DMS114 treated with DMSO at 0.1 percent for 48 hours (cell line): ENCODE measurements at regions not wholly inside any gene's neighbourhood (a gene's known extent, or its start where the extent isn't known, plus 50 kb on each side); places are given as distances from the start of the nearest gene placed in this dataset.
"Not testable (repeated sequence)": the region's sequence is repeated elsewhere in the genome, so short reads cannot be mapped to it uniquely, and the experiment has no call there.

ENCODE experiments used
- DNase-seq: peaks from one replicate; lab custom pipeline; 2025; ENCODE audit not compliant: unreplicated experiment; lab: John Stamatoyannopoulos, UW

GRCh38 chr5:165015547-165015946 is 1510.1 kb downstream of the MAT2B start:
- DNase-seq = no peak

DNA sequence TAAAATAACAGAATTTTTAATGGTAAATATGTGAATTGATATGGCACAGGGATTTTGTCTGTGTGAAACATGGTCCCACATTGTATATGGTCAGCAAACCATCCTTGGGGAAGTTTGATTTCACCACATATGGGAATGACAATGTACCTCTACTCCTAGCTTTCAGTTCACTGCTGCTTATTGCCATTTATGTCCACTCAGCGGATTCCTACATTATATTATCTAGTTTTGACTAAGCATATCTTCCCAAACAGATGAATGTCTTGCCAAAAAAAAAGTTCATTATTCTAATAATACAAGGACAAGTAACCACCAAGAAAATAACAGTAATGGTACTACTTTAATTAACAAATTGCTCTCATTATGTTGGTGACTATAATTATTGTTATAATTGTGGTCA is 1521.6 kb downstream of the MAT2B start:
- no peak for DNase-seq

GRCh38 chr5:165028356-165028755 is 1522.9 kb downstream of the MAT2B start:
- no peak for DNase-seq

DNA sequence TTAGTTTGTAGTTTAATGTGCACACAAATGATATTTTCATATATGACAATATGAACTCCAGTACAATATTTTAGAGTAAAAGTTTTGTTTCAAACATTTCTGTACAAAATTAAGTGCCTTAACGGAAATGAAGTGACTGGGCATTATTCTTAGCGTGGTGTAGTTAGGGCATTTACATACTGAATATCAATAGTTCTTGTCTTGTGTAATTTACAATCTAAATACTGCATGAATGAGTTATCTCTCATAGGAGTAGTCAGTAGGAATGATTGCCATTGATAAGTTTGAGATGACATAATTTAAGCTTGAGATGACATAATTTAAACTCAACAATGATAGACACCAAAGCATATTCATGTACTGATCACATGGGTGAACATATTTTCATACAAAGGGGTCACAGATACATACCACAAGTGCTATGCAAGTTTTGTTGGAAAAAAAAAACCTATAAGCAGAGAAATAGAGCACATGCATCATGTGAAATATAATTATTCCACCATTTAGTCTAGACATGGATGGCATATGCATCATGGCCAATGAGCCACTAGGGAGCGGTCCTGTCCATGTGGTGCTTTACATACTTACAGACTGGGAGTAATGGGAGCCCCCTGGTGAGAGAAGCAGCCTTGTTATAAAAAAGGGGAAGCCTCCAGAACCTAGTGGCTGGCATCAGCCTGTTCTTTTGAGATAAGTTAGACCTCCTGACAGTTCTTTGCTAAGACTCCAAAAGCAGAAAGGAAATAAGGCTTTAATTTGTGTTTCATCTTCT is 1523.9 kb downstream of the MAT2B start:
- DNase-seq = no peak

DNA sequence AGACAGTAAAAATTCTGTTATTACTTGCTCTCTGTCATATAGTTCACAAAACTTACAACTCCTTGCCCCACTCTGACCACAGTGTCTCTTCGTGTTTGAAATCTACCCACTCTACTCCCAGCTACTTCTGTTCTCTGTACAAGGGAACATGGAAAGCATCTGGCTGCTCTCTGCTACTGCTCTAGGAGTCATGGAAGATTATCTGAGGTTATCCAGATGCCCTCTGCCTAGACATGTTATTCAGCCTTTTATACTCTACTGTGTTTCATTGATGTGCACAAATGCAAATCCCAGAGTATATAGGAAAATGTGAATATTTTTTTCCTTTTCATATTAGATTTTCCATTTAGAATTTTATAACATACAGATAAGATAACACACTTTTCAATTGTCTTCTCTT is 1525.6 kb downstream of the MAT2B start:
- no peak for DNase-seq

- no peak for DNase-seq
These were observed 1526.0 kb downstream of the MAT2B start for GRCh38 chr5:165031371-165031770.

GRCh38 chr5:165035520-165035919 is 1530.1 kb downstream of the MAT2B start:
- DNase-seq = no peak

- DNase-seq = no peak
These were observed 1534.3 kb downstream of the MAT2B start for GRCh38 chr5:165039748-165040147.

GRCh38 chr5:165045941-165046340 is 1540.5 kb downstream of the MAT2B start:
- DNase-seq = not testable (repeated sequence)

DNA sequence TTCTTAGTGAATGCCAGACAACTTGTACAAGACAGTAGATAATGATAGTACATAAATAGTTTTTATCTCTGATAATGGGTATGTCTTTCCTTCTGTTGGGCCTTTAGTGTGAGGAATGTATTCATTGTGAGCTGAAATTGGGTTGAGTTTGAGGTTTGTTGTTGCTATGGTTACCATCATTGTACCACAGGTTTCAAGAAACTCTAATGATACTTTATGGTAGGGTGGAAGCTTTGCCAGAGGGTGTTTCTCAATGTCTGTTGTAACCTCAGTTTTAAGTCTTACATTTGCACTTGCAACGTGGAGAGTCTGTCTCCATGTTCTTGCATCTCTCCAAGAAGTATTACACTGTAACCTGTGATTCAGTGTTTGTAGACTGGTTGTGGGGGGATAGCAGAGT is 1550.1 kb downstream of the MAT2B start:
- DNase-seq = no peak

DNA sequence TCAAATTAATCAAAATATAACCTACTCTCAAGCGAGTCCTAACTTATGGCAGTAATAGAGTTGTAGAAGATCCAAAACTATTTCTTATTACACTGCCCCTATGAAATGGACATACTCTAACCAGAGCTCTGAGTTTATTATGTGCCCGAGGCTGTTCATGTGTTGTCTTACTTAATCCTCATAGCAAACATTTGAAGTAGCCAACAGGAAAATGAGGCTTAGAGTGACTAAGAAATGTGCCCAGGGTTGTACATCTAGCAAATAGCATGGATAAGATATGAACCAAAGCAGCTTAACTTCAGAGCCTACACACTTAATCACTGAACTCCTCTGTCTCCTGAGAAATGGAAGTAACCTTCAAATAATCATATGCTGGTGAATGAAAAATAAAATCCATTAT is 1551.7 kb downstream of the MAT2B start:
- DNase-seq = no peak

- DNase-seq = no peak
These were observed 1561.4 kb downstream of the MAT2B start for GRCh38 chr5:165066751-165067385.

DNA sequence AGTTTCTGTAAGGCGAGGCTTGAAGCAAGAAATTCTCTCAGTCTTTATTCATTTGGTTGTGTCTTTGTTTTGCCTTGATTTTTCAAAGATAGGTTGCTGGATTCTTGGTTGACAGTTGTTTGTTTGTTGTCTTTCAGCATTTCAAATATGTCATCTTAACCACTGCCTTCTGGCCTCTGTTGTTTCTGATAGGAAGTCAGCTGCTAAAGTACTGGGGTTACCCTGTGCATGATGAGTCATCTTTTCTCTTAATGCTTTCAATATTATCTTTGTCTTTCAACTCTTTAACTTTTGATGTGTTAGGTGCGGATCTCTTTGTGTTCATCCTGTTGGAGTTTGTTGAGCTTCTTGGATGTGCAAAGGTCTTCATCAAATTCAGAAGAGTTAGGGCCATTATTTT is 1571.3 kb downstream of the MAT2B start:
- no peak for DNase-seq

GRCh38 chr5:165079389-165079788 is 1574.0 kb downstream of the MAT2B start:
- no peak for DNase-seq

GRCh38 chr5:165083394-165083793 is 1578.0 kb downstream of the MAT2B start:
- no peak for DNase-seq

GRCh38 chr5:165086465-165086864 is 1581.0 kb downstream of the MAT2B start:
- no peak for DNase-seq

GRCh38 chr5:165094782-165095181 is 1589.4 kb downstream of the MAT2B start:
- DNase-seq = no peak

GRCh38 chr5:165101709-165102108 is 1596.3 kb downstream of the MAT2B start:
- DNase-seq = no peak

GRCh38 chr5:165104611-165105010 is 1599.2 kb downstream of the MAT2B start:
- no peak for DNase-seq

DNA sequence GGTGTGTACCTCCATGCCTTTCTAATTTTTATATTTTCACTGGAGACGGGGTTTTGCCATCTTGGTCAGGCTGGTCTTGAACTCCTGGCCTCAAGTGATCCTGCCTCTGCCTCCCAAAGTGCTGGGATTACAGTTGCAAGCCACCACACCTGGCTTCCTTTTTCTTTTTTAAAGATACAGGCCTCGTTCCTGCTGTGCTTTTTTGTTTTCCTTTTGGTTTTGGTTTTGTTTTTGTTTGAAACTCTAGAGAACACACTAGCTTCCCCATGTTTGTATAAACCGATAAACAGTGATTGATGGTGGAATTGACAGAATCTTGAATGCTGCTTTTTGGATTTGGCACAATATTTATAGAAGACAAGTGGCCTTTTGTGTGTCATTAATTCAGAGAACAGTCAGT is 1603.4 kb downstream of the MAT2B start:
- no peak for DNase-seq

DNA sequence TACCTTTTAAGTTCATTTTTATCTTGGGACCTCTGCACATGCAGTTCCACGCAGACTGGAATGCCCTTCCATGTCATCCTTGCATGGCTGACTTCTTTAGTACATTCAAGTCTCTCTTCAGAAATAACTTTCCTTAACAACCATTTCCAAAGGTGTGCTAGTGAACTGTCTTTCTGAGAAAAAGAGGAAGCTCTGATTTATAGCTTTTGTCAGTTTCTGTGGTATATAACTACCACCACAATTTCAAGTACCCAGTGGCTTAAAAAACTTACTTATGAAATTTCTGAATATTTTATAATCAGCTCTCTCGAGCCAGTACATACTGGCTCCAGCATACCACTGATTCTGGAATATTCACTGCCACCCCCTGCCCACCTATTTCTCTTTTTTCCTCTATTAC is 1613.8 kb downstream of the MAT2B start:
- DNase-seq = no peak

DNA sequence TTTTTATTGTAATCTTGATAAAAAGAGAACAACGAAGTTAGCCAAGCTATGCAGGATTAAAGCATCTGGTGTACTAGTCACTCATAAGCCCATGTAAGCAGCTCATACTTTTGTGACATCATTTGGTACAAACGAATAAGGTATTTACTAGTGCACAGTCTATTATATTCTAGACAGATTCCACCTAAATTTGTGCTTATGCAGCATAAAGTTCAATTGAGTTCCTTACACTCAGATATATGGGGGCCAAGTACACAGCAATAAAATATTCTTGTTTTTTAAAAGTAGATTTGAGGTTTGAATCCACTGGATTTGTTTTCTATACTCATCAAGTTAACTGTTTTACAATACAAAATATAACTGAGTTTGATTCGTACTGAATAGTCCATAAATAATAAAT is 1621.2 kb downstream of the MAT2B start:
- no peak for DNase-seq

GRCh38 chr5:165127941-165128340 is 1622.5 kb downstream of the MAT2B start:
- no peak for DNase-seq
